Left cardiac atrium (tissue), 4 donors: ENCODE measurements at regions not wholly inside any gene's neighbourhood (a gene's known extent, or its start where the extent isn't known, plus 50 kb on each side); places are given as distances from the start of the nearest gene placed in this dataset.
A peak's percentile ranks its signal among the peaks of the same experiment; 100 is the strongest.

Experiments
- ATAC-seq, 2 donors: fragments of 200-7000 bp; cut with Tn5 transposase; one replicate each; pipeline ENCODE4 v1.9.1; 2020; ENCODE audit warnings: mild to moderate bottlenecking in 2 of 2, moderate library complexity in 2 of 2
- DNase-seq: peaks from one replicate; pipeline ENCODE4 v3.0.0-alpha.2; 2020
- intact Hi-C, 2 donors: fragments of 100-400 bp; cut with DNase I; formaldehyde crosslinking; loops; one replicate each; pipeline versions ENCODE4 v1.14.1 to v1.15.1; 2022 to 2023
- donor health status: DM: no; HTN: yes; CAD: no.
- donor health status: DM: no; HTN: yes; CAD: no; lungs with severe emphysema.
- donor health status: DM: yes; HTN: yes; CAD: no.
- donor health status: Dilated cardiomyopathy.

GRCh38 chr3:117622171-117622841 is 912.7 kb downstream of the TUSC7 start:
- intact Hi-C loops: no loop called here
- ATAC-seq (peak in 1 of 2 donors; percentile 29), DNase-seq (no peak)

- ATAC-seq (no peak), DNase-seq (no peak)
- intact Hi-C loops: no loop called here
Observed at GRCh38 chr3:117624424-117624823, 914.8 kb downstream of the TUSC7 start.

GRCh38 chr3:117625174-117625573 is 915.6 kb downstream of the TUSC7 start:
- ATAC-seq: no peak
- DNase-seq: no peak
- intact Hi-C loops: no loop called here

- no peak for ATAC-seq
- no peak for DNase-seq
- intact Hi-C loops: no loop called here
Observed at GRCh38 chr3:117626577-117626976, 917.0 kb downstream of the TUSC7 start.

GRCh38 chr3:117628823-117629291 is 919.3 kb downstream of the TUSC7 start:
- no peak for DNase-seq
- intact Hi-C loops: no loop called here

GRCh38 chr3:117629505-117629904 is 919.9 kb downstream of the TUSC7 start:
- intact Hi-C loops: no loop called here
- DNase-seq (no peak), ATAC-seq (no peak)

More at GRCh38 chr3:117628823-117629291, 919.3 kb downstream of the TUSC7 start:
- peak; percentile 34 to 38 for ATAC-seq

GRCh38 chr3:117630469-117630868 is 920.9 kb downstream of the TUSC7 start:
- DNase-seq (no peak), ATAC-seq (no peak)
- intact Hi-C loops: no loop called here

- ATAC-seq (no peak), DNase-seq (no peak)
- intact Hi-C loops: no loop called here
Observed at GRCh38 chr3:117630885-117631284, 921.3 kb downstream of the TUSC7 start.

- ATAC-seq (no peak), DNase-seq (no peak)
- intact Hi-C loops: no loop called here
Observed at GRCh38 chr3:117631781-117632180, 922.2 kb downstream of the TUSC7 start.

GRCh38 chr3:117632191-117632590 is 922.6 kb downstream of the TUSC7 start:
- intact Hi-C loops: no loop called here
- DNase-seq: no peak
- ATAC-seq: no peak

GRCh38 chr3:117633207-117633606 is 923.6 kb downstream of the TUSC7 start:
- ATAC-seq: no peak
- no peak for DNase-seq
- intact Hi-C loops: no loop called here

GRCh38 chr3:117637666-117638065 is 928.1 kb downstream of the TUSC7 start:
- intact Hi-C loops: no loop called here
- ATAC-seq (no peak), DNase-seq (no peak)

- no peak for DNase-seq
- intact Hi-C loops: no loop called here
- ATAC-seq: no peak
Observed at GRCh38 chr3:117644203-117644602, 934.6 kb downstream of the TUSC7 start.

- DNase-seq: no peak
- intact Hi-C loops: no loop called here
- no peak for ATAC-seq
Observed at GRCh38 chr3:117645561-117646242, 936.1 kb downstream of the TUSC7 start.

GRCh38 chr3:117647435-117647834 is 937.9 kb downstream of the TUSC7 start:
- ATAC-seq (no peak), DNase-seq (no peak)
- intact Hi-C loops: no loop called here

- intact Hi-C loops: no loop called here
- ATAC-seq (no peak), DNase-seq (no peak)
Observed at GRCh38 chr3:117651246-117651645, 941.7 kb downstream of the TUSC7 start.

GRCh38 chr3:117656391-117656790 is 946.8 kb downstream of the TUSC7 start:
- ATAC-seq (no peak), DNase-seq (no peak)
- intact Hi-C loops: no loop called here

GRCh38 chr3:117657278-117657677 is 947.7 kb downstream of the TUSC7 start:
- ATAC-seq (no peak), DNase-seq (no peak)
- intact Hi-C loops: no loop called here

- DNase-seq (no peak), ATAC-seq (no peak)
- intact Hi-C loops: no loop called here
Observed at GRCh38 chr3:117660941-117661817, 951.6 kb downstream of the TUSC7 start.

- no peak for ATAC-seq
Observed at GRCh38 chr3:117661818-117662095, 952.2 kb downstream of the TUSC7 start.

More at GRCh38 chr3:117661818-117662095, 952.2 kb downstream of the TUSC7 start:
- intact Hi-C loops: no loop called here
- DNase-seq: no peak
